ENCODE measurements at regions not wholly inside any gene's neighbourhood (a gene's known extent, or its start where the extent isn't known, plus 50 kb on each side); places are given as distances from the start of the nearest gene placed in this dataset.

GRCh38 chr1:4307911-4308545 is 346.4 kb upstream of the AJAP1 start:
- H3K4me3 ChIP-seq (ENCODE audit: control insufficient read depth, low read depth, low read length), result no peak overlapping the region
- TF ChIP-seq CTCF (conservative IDR thresholded peaks at IDR 0.05; ENCODE audit: control insufficient read depth, insufficient read depth, low read depth, low read length), result no peak
- DNase-seq (ENCODE audit: low read depth), result no peak

- H3K4me3 ChIP-seq (ENCODE audit: control insufficient read depth, low read depth, low read length), result no peak overlapping the region
- TF ChIP-seq CTCF (conservative IDR thresholded peaks at IDR 0.05; ENCODE audit: control insufficient read depth, insufficient read depth, low read depth, low read length), result no peak
- no peak for DNase-seq (ENCODE audit: low read depth)
Observed at GRCh38 chr1:4308806-4309205, 345.6 kb upstream of the AJAP1 start.

- no peak for TF ChIP-seq CTCF (conservative IDR thresholded peaks at IDR 0.05; ENCODE audit: control insufficient read depth, insufficient read depth, low read depth, low read length)
Observed at GRCh38 chr1:4309676-4310320, 344.6 kb upstream of the AJAP1 start.

GRCh38 chr1:4310396-4310923 is 343.9 kb upstream of the AJAP1 start:
- no peak for TF ChIP-seq CTCF (conservative IDR thresholded peaks at IDR 0.05; ENCODE audit: control insufficient read depth, insufficient read depth, low read depth, low read length)
- H3K4me3 ChIP-seq (ENCODE audit: control insufficient read depth, low read depth, low read length), result no peak overlapping the region

More at GRCh38 chr1:4309676-4310320, 344.6 kb upstream of the AJAP1 start:
- DNase-seq (ENCODE audit: low read depth), result no peak
- no peak overlapping the region for H3K4me3 ChIP-seq (ENCODE audit: control insufficient read depth, low read depth, low read length)

GRCh38 chr1:4312024-4312423 is 342.4 kb upstream of the AJAP1 start:
- DNase-seq (ENCODE audit: low read depth), result no peak
- no peak for TF ChIP-seq CTCF (conservative IDR thresholded peaks at IDR 0.05; ENCODE audit: control insufficient read depth, insufficient read depth, low read depth, low read length)
- no peak overlapping the region for H3K4me3 ChIP-seq (ENCODE audit: control insufficient read depth, low read depth, low read length)

More at GRCh38 chr1:4310396-4310923, 343.9 kb upstream of the AJAP1 start:
- DNase-seq (ENCODE audit: low read depth), result no peak

DNA sequence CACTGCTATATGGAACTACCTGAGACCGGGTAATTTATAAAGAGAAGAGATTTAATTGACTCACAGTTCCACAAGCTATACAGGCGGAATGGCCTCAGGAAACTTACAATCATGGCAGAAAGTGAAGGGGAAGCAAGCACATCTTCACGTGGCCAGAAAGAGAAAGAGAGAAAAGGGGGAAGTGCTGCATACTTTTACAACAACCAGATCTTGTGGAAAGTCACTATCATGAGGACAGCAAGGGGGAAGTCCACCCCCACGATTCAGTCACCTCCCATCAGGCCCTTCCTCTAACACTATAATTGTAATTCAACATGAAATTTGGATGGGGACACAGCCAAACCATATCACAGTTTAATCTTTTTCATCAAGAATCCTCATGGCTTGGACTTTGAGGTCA is 339.2 kb upstream of the AJAP1 start:
- H3K4me3 ChIP-seq (ENCODE audit: control insufficient read depth, low read depth, low read length), result no peak overlapping the region
- no peak for DNase-seq (ENCODE audit: low read depth)
- TF ChIP-seq CTCF (conservative IDR thresholded peaks at IDR 0.05; ENCODE audit: control insufficient read depth, insufficient read depth, low read depth, low read length), result no peak
